NCI-H2081 treated with DMSO at 0.1 percent for 48 hours (cell line): ENCODE measurements at regions not wholly inside any gene's neighbourhood (a gene's known extent, or its start where the extent isn't known, plus 50 kb on each side); places are given as distances from the start of the nearest gene placed in this dataset.

Experiments used
- DNase-seq: peaks from one replicate; lab custom pipeline; 2025; lab: John Stamatoyannopoulos, UW

GRCh38 chr6:16974704-16975359 is 127.0 kb upstream of the STMND1 start:
- no peak for DNase-seq

DNA sequence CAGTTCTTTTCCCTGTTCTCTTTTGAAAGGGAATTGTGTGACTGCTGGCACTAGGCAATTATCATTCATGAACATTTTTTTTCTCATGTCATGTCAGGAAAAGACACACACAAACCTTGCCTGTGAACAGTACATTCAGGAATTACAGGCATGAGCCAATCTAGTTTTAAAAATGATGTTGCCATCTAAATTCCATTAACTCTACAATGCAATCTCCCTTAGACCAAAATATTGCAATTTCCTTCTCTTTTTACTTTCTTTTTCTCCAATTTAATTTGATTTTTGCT is 127.5 kb upstream of the STMND1 start:
- no peak for DNase-seq

DNA sequence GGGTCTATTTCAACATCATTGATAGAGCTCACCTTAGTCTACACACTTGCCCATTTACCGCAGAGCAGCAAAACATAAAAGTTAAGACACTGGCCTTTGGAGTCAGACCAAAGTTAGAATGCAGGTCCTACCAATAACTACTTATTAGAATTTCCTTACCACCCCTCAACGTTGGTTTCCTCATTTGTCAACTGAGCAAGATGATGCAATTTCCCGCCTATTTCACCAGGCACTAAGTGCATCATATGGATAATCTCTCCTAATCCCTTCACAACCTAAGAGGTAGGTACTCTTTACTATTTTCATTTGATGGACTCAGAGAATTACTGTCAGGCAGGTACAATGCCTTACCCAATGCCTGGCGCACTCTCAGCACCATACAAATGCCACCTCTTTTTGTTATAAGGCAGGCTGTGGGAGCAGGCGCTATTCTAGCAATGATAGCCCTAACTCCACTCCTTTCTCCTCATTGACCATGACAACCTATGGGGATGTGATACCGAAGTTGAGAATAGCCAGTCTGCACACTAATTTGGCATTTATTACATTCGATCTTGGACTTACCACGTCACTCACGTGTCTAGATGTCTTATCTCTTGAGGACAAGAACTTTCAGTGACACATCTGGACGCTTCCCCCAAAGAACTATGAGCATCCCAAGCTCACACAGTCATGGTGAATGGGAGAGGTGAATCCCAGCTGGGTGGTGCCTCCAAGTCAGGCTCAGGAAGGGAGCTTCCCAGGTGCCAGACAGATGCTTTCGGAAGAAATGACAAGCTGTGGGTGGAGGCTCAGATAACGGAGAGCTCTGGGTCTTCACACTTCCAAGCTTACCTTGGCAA is 128.1 kb upstream of the STMND1 start:
- DNase-seq = no peak

GRCh38 chr6:16973051-16973450 is 128.8 kb upstream of the STMND1 start:
- no peak for DNase-seq

- no peak for DNase-seq
These were observed 129.3 kb upstream of the STMND1 start for GRCh38 chr6:16972535-16972934.

GRCh38 chr6:16969699-16970655 is 131.9 kb upstream of the STMND1 start:
- DNase-seq = no peak

- DNase-seq = no peak
These were observed 133.7 kb upstream of the STMND1 start for GRCh38 chr6:16968101-16968500.

GRCh38 chr6:16967470-16967817 is 134.4 kb upstream of the STMND1 start:
- no peak for DNase-seq

GRCh38 chr6:16966791-16967469 is 134.9 kb upstream of the STMND1 start:
- no peak for DNase-seq

DNA sequence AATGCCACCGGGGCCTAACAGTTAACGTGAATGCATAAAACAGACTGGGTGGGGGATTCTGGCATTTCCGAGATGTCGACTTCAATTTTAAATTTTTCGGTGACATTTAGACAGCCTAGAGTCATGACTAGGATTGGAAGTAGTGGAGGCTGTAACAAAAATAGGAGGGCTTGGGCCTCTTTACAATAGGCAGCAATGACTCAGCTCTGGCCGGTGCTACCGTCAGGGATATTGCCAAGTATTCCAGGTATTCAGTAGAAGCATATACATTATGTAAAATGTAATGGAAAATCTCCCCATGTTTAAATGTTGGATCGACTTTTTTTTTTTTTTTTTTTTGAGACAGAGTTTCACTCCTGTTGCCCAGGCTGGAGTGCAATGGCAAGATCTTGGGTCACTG is 136.2 kb upstream of the STMND1 start:
- no peak for DNase-seq

DNA sequence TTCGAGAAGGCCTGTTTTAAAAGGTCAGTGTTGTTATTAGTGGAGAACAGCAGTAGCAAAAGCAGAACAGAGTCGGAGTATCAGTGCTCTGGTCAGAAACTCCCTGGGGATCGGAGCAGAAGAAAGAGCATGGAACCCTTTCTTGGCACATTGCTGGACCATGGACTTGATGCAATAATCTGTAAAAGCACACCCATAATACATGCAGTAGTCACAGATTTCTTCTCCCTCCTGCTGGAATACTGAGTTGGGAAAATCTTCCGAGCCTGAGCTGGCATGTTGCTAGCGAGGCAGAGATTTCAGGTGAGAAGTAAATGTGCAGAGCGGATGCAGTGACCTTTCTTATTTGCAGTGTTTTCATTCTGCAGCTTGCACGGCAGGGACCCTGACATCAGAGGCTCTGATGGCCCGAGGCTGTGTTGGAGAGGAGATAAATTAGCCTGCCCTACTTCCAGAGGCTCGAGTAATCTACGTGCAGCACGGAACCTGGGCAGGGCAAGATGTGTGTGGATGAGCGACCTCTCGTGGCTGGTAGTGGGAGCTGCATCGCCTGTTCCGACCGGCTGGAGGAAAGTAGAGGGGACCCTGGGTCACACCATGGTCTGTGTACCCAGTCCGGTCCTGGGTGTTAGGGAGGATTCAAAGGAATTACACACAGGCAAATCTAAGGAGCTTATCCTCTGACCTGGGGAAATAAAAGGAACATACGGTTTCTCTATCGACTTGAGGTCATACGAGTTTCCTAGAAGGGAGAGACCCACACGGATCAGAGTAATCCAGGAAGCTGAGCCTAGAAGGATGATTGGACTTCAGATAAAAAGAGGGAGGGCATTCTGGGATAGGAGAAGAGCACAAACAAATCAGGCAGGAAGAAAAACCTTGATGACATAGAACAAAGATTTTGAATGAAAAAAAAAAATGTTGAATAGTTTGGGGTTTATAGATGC is 137.0 kb upstream of the STMND1 start:
- peak; percentile 66 for DNase-seq

DNA sequence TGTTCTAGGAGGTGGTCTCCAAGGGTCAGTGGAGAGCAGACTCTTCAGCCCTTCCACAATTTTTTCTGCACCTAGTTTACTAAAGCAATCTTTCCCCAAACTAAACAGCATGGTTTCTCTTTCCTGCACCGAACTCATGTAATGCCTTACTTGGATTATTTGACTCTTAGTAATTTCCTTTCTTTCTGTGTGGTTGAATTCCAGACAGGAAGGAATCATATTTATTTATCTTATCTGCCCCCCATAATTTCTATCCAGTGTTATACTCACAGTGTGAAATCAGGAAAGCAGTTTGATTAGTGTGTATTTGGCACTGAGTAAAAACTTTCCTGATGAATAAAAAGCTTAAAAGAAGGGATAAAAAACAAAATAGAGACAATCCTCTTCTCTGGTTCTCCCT is 140.3 kb upstream of the STMND1 start:
- no peak for DNase-seq

GRCh38 chr6:16959789-16960188 is 142.1 kb upstream of the STMND1 start:
- DNase-seq = no peak

- no peak for DNase-seq
These were observed 145.5 kb upstream of the STMND1 start for GRCh38 chr6:16956361-16956760.

GRCh38 chr6:16955899-16956298 is 146.0 kb upstream of the STMND1 start:
- DNase-seq = no peak

- DNase-seq = no peak
These were observed 147.9 kb upstream of the STMND1 start for GRCh38 chr6:16953905-16954304.

DNA sequence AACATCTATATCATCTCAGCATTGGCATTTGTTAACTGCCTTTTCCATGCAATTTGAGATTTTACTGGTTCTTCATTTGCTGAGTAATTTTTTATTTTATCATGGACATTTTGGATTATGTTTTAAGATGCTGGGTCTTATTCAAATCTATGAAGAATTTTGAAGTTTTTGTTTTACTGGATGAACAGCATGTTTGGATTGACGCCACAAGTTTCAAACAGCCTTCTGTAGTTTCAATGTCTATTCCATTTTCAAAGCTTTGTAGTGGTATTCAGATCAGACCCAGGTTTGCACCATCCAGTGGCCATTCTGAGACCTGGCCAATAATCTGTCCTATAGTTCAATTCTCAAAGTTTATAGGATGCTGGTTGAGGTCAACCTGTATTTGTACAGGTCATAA is 148.4 kb upstream of the STMND1 start:
- no peak for DNase-seq

DNA sequence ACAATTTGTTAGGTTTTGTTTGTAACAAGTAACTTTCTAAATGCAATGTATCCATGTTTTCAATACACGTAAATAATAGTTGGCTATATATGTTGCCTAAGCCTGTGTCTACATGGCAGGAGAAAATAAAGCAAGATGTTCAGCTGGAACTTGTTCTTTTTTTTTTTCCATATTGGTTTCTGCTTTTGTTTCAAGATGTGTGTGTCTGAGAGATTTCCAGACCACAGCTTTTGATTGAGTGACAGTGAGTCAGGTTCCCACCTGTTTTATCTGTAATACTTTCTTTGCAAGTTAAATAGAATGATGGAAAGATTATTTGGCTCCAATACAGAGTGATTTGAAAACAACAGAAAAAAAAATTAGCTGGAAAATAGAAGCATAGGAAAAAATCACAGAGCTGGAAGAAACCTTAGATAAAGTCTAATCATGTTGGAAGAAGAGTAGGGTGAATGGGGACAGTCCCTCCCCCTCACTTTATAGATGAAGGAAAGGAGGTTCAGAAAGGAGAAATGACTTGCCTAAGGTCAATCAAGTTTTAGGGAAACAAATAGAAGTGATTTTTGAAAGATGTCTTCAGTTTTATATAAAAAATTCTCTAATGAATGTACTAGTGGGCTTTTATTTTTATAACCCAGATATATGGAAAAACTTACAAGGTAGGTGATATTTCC is 150.9 kb upstream of the STMND1 start:
- DNase-seq = no peak

DNA sequence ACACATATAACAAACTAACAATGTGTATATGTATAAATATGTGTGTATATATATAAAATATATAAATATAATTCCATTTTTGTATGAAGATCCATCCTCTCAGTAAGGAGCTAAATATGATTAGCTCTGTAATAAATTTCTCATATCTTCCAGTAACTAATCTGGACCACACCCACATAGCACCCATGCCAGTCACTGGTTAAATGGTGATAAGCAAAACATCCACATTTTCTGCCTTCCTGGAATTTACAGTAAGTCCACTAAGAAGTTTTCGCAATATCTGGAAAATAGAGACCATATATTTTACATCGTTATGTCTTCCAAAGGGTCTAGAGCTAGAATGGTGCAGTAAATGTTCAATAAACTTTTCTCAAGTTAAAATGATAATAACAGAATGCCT is 151.5 kb upstream of the STMND1 start:
- no peak for DNase-seq

GRCh38 chr6:16949716-16950115 is 152.1 kb upstream of the STMND1 start:
- DNase-seq = no peak

DNA sequence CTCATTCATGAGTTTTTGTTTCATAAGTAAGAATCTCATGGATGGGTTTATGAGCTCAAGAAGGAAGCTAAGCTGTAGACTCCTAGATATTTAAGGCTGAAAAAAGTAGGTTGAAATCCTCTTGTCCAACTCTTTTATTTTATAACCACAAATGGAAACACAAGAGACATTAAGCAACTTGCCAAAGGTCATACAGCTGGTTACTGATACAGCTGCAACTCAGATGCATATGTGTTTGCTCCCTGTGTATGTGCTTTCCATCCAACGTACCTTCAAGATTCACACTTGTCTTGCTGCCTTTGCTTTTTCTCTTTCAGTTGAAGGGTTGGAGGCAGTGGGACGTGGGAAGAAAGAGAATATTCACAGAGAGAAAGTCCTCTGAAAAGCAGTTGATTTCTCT is 153.5 kb upstream of the STMND1 start:
- DNase-seq = no peak
